ENCODE measurements at regions not wholly inside any gene's neighbourhood (a gene's known extent, or its start where the extent isn't known, plus 50 kb on each side); places are given as distances from the start of the nearest gene placed in this dataset.

- no peak for DNase-seq
Observed at GRCh38 chr7:106196460-106197021, 84.4 kb upstream of the SYPL1 start.

- DNase-seq: no peak
Observed at GRCh38 chr7:106193661-106194060, 81.5 kb upstream of the SYPL1 start.

DNA sequence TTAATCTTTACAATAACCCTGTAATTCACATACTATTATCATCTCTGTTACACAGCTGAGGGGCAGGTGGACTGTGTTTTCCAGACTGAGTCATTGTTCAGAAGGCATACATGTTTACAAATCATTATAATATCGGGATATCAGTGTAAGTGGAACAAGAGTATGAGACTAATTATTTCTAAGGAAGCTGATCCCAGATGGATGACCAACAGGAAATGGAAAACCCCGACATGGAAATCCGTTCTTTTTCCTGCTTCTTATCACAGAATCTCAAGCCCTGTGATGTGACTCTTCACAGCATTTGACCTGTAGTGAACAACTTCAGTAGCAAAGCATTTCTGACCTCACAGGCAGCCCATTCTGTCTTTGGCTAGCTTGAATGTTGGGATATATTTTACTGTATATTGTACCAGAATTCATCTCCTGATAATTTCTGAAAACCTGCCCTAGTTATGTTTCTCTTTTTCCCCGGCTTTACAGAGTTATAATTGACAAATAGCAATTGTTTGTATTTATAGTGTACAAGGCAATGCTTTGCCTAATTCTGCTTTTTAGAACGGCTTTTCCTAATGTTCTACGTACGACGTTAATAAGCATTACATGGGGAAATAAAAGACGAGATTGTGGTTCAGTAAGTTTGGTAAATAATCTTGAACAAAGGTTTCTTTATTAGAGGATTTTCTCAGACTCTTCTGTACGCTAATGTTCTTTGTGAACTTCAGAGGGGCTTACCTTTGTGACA, 78.6 kb upstream of the SYPL1 start:
- DNase-seq: no peak

DNA sequence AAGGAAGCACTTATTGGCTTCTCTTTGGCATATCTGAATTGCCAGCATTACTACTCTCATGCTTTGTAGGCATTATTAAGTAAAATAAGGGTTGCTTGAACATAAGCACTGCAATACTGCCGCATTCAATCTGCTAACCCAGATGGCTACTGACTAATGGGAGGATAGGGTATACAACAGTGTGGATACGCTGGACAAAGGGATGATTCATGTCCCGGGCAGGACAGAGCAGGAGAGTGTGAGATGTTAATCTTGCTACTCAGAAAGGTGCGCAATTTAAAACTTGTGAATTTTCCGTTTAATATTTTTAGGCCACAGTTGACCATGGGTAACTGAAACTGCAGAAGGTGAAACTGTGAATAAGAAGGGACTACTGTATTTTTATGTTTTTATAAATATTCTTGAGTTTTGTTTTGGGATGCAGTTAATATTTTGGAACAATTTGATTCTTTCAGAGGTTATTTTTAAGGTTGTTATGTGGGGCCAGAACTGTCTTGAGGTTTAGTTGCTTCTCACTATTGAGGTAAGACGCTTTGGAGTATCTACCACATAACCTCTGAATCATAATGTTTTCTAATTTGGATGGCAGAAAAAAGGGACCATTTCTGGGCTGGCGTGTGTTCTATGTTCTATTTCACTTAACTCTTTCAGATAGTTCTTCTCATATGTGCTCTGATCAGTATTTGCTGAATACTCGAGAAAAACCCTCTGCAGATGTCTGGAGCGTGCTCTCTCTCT, 75.7 kb upstream of the SYPL1 start:
- no peak for DNase-seq

DNA sequence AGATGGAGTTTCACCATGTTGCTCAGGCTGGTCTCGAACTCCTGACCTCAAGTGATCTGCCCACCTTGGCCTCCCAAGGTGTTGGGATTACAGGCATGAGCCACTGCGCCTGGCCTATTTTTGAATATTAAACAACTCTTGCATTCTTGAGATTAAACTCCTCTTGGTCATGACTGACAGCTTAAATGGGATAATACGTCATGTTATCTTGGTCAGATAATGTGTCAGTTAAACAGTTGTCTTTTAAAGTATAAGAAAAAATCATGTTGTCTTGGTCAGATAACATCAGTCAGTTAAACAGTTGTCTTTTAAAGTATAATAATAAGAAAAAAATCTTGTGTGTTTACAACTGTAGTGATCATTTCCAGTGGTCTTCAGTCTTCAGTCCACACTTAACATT, 73.6 kb upstream of the SYPL1 start:
- DNase-seq: no peak

DNA sequence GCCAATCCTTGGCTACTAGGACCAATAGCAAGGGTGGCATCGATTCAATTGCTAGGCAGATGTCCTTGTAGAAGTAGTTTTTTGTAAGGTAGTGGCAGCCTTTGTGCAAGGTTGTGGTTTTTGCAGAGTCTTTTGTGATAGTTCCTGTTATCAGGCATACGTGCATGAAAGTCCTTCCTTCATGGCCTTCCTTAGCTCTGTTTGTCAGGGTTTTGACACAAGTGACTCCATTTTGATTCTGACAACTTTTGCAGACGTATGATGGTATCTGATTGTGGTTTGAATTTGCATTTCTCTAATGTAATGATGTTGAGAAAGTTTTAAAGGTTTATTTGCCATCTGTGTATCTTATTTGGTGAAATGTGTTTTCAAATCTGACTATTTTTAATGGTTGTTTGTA, 71.8 kb upstream of the SYPL1 start:
- no peak for DNase-seq

GRCh38 chr7:106182904-106183303, 70.8 kb upstream of the SYPL1 start:
- no peak for DNase-seq

DNA sequence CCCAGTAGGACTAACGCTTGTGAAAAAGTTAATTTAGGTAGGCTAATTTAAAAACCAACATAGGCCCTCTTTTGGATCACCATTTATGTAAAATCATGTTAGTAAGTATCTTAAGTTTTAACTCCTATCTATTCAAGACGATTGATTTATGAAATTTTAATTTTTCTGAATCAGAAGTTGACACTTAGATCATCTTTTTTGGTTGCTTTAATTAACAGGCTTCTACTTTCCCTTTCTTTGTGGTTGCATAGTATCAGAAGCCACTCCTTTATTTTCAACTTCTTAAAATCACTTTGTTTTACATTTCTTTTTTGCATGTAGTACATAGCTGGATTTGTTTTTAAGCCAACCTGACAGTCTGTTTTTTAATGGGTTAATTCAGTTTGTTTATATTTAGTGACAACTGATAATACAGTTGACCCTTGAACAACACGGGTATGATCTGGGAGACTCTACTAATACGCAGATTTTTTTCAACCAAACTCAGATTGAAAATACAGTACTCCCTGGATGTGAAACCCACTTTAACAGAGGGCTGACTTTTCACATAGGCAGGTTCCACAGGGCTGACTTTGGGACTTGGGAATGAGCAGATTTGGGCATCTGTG, 69.7 kb upstream of the SYPL1 start:
- no peak for DNase-seq

DNA sequence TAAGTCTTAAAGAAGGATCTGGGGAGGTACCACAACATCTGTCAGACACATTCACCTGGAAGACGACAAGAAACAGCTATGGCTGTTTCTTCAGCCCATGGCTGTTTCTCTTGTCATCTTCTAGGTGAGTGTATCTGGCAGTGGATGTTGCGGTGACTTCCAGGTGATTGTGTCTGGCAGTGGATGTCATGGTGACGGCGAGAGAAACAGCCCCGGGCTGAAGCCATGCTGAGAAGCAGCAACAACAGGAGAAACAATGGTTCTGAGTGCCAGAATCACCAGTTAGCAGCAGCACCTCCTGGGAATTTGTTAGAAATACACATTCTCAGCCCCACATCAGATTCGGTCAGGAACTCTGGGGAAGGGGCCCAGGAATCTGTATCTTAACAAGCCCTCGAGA, 68.6 kb upstream of the SYPL1 start:
- no peak for DNase-seq

DNA sequence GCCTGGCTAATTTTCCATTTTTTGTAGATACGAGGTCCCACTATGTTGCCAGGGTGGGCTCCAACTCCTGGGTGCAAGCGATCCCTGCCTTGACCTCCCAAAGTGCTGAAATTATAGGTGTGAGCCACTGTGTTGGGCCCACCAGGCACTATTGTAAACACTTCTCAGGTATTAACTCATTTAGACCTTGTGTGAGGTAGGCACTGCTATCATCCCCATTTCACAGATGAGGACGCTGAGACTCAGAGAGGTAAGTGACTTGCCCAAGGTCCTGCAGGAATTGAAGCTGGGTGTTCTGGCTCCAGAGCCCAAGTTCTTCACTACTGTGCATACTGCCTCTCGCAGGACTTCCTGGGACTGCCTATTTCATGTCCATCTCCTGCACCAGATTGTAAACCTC, 67.1 kb upstream of the SYPL1 start:
- no peak for DNase-seq

DNA sequence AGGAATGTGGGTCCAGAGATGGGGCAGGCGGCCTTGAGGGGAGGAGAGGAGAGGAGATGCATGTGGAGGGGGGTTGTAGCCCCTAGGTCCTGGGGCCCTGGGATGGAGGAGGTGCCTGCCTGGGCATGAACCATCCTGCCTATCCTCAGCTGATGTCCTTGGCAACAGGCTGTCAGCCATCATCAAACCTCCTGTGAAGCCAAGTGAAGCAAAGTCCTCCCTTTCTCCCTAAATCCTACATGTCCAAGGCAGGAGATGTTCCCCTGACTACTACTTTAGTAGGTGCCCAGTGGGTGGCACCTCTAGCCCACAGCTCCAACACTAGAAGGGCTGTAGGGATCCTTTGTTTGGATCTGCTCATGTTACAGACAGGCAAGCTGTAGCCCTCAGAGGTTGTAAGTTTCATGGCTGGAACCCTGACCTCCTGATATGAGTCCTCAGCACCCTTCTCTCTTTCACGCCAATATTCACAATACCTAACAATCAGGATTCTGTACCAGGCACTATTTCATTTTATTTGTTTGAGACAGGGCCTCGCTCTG, 66.6 kb upstream of the SYPL1 start:
- no peak for DNase-seq

- no peak for DNase-seq
Observed at GRCh38 chr7:106177738-106178592, 65.9 kb upstream of the SYPL1 start.

- DNase-seq: no peak
Observed at GRCh38 chr7:106177300-106177690, 65.2 kb upstream of the SYPL1 start.

DNA sequence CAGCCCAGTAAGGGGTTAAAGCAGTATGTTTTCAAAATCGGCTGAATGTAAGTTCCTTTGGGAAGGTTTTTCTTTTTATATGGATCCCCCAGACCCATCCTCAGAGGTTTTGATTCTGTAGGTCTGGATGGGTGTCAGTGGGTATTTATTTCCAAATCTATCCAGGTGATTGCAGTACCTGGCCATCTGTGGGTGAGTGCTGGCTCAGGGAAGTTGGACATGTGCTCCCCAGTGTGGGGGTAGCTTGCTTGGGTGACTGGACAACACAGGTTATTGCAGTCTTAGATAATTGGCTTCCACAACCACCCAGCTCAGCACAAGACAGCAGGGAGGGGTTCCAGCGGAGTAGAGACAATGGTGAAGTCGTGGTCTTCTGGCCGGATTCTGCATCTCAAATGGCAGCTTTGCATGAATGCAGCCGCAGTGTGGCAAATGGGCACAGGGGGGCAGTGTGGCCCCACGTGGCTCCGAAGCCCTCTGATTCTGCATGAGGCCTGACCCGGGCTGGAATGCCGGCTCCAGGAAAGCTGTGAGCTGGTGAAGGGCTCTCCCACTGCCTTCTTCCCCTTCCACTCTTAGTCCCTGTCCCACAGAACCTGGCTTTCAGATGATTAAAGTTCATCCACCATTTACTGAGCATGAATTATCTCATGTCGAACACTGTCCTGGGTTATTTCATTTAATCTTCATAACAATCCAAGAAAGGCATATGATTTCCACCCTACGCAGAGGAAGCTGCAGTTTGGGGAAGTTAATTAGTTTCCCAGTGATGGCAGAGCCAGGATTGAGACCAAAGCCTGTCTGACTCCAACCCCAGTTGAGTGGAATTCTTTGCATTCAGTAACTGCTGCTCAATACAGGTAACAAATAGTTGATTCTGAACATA, 64.5 kb upstream of the SYPL1 start:
- DNase-seq: peak; percentile 73

GRCh38 chr7:106175507-106175906, 63.4 kb upstream of the SYPL1 start:
- DNase-seq: no peak

- DNase-seq: no peak
Observed at GRCh38 chr7:106170651-106171050, 58.5 kb upstream of the SYPL1 start.

DNA sequence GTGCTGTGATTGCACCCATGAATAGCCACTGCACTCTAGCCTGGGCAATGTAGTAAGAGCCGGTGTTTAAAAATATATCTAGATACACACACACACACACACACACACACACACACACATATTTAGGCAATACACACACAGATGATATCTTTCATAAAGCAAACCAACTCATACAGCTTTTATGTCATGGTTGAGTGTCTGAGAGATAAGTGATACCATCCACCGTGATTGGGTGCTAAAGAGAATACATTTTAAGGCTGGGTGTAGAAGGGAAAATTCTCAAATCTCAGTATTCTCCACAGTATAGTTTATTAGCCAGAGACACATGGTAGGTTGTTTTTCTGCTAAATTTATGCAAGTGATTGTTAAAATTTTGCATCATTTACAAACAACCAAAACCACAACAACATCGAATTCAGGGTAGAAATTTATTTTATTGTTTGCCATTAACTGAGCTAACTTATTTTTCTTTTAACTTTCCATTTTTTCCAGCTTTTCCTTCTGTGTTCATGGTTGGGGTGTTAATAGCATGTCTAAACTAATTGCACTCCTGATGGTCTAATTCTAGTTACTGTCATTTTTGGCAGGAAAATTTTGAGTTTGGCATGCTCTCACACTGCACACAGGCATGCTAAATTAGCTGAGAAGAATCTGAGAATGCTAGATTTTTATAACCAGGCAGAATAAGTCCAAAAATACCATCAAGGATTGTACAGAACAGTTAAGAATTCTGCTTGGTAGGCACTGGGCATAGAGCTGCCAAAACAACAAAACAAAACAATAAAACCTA, 57.9 kb upstream of the SYPL1 start:
- no peak for DNase-seq

DNA sequence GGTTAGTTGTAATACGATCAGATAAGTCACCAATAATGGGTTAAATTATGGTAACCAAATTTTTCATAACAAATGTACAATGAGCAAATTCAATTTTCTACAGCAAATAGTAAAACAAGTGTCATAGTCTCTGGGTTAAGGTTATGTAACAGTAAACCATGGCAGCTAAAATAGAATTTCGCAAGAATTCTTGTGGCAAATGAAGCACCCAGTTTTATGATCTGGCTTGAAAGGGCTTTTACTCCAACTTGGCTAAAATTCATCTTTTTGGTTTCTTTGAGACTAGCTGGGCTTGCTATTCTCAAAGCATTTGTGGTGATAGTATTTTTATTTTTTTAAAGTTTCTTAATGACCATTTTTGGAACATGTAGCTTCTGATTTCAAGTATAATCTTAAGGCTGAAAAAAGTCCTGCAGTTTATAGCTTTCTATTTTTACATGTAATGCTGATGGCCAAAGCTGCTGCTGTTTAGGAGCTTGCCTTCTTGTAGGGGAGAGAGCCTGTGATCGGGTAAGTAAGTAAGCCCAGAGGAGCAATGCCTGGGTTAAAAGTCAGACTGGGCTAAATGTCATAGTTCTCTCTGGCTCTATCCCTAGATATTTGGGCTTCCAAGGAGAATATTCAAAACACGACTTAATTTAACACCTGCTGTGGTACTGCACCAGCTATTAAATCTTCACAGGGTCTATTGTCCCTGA, 55.5 kb upstream of the SYPL1 start:
- DNase-seq: no peak

GRCh38 chr7:106166651-106167342, 54.7 kb upstream of the SYPL1 start:
- DNase-seq: peak; percentile 79
